Fibroblast of lung (primary cell): ENCODE measurements at regions not wholly inside any gene's neighbourhood (a gene's known extent, or its start where the extent isn't known, plus 50 kb on each side); places are given as distances from the start of the nearest gene placed in this dataset.

Experiments
- DNase-seq, 2 donors: peaks; one replicate each; pipeline versions ENCODE4 v3.0.0 to v3.0.0-alpha.2; 2010; ENCODE audit warnings: low read depth in 2 of 2
- H2AFZ ChIP-seq: 2 replicates; pipeline ENCODE4 v1.5.1; 2012; ENCODE audit warnings: low read length, control low read depth, inconsistent platforms
- H3K27ac ChIP-seq: 2 replicates; pipeline ENCODE4 v1.5.1; 2011; ENCODE audit warnings: low read length, control low read depth; ENCODE audit not compliant: insufficient read depth
- H3K27me3 ChIP-seq: 2 replicates; pipeline ENCODE4 v1.5.1; 2011; ENCODE audit warnings: mild to moderate bottlenecking, low read length; ENCODE audit not compliant: control insufficient read depth, insufficient read depth
- H3K36me3 ChIP-seq: 2 replicates; pipeline ENCODE4 v1.5.1; 2011; ENCODE audit warnings: low read length; ENCODE audit not compliant: control insufficient read depth, insufficient read depth
- H3K4me1 ChIP-seq: 2 replicates; pipeline ENCODE4 v1.5.1; 2011; ENCODE audit warnings: low read length; ENCODE audit not compliant: control insufficient read depth, insufficient read depth; ENCODE audit errors: extremely low read depth
- H3K4me2 ChIP-seq: 2 replicates; pipeline ENCODE4 v1.5.1; 2011; ENCODE audit warnings: low read length, control low read depth; ENCODE audit not compliant: insufficient read depth; ENCODE audit errors: extremely low read depth
- H3K4me3 ChIP-seq, 4 experiments: fragments of 200-600 bp in 1 of 4; sonication (generic) in 1 of 4; replicated peaks in 1 of 4; 2 replicates each; pipeline ENCODE4 v1.5.1; 2011 to 2016; ENCODE audit warnings: low read length in 4 of 4, low read depth in 3 of 4, mild to moderate bottlenecking in 3 of 4, control low read depth in 2 of 4, inconsistent platforms in 1 of 4, mixed read lengths in 1 of 4; ENCODE audit not compliant: insufficient read depth in 1 of 4; ENCODE audit errors: control extremely low read depth in 1 of 4
- H3K79me2 ChIP-seq: 2 replicates; pipeline ENCODE4 v1.5.1; 2012; ENCODE audit warnings: mild to moderate bottlenecking, low read length, inconsistent platforms; ENCODE audit not compliant: control insufficient read depth, insufficient read depth
- H3K9ac ChIP-seq: 2 replicates; pipeline ENCODE4 v1.5.1; 2011; ENCODE audit warnings: mild to moderate bottlenecking, low read length, control low read depth; ENCODE audit not compliant: insufficient read depth
- H3K9me3 ChIP-seq: 2 replicates; pipeline ENCODE4 v1.5.1; 2012; ENCODE audit warnings: low read depth, low read length; ENCODE audit not compliant: control insufficient read depth, insufficient read depth
- H4K20me1 ChIP-seq: 2 replicates; pipeline ENCODE4 v1.5.1; 2011; ENCODE audit warnings: low read length; ENCODE audit not compliant: control insufficient read depth, insufficient read depth; ENCODE audit errors: extremely low read depth
- TF ChIP-seq, protein P1 (sequence below), 2 donors: IDR thresholded peaks in 1 of 2; conservative IDR thresholded peaks in 1 of 2; 1 replicate in 1 of 2; 2 replicates in 1 of 2; pipeline ENCODE4 v1.5.1; 2011 to 2012; ENCODE audit warnings: low read length in 2 of 2, control low read depth in 1 of 2, inconsistent platforms in 1 of 2, low read depth in 1 of 2, mild to moderate bottlenecking in 1 of 2

DNA sequence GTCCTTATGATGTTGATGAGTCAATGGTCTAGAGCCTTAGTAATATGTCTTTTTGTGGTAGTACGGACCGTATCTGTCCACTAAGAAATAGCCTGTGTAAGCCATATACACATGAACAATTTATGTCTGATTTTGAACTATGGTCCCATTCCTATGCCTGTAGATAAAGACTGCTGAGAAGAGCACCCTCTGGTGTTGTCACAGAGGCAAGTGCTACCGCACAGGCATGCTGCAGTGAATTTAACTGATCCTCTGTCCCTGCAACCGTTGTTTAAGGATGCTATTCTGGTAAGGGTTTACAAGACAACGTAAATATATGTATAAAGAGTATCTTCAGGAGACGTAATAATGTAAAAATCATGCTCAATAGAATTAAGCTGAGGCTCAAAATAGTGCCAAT lies 170.7 kb downstream of the UBE3A start:
- no peak overlapping the region for H3K4me2 ChIP-seq
- DNase-seq = no peak
- TF ChIP-seq, protein P1, sequence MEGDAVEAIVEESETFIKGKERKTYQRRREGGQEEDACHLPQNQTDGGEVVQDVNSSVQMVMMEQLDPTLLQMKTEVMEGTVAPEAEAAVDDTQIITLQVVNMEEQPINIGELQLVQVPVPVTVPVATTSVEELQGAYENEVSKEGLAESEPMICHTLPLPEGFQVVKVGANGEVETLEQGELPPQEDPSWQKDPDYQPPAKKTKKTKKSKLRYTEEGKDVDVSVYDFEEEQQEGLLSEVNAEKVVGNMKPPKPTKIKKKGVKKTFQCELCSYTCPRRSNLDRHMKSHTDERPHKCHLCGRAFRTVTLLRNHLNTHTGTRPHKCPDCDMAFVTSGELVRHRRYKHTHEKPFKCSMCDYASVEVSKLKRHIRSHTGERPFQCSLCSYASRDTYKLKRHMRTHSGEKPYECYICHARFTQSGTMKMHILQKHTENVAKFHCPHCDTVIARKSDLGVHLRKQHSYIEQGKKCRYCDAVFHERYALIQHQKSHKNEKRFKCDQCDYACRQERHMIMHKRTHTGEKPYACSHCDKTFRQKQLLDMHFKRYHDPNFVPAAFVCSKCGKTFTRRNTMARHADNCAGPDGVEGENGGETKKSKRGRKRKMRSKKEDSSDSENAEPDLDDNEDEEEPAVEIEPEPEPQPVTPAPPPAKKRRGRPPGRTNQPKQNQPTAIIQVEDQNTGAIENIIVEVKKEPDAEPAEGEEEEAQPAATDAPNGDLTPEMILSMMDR (conservative IDR thresholded peaks at IDR 0.05 in 1 of 2, IDR thresholded peaks at IDR 0.05 in 1 of 2; ENCODE audit: low read depth in 1 of 2, low read length in 2 of 2) = no peak
- no peaks in the 10 kb centered on the region for H3K27me3 ChIP-seq
- H4K20me1 ChIP-seq = no peaks in the 10 kb centered on the region
- no peak overlapping the region for H2AFZ ChIP-seq
- H3K36me3 ChIP-seq = no peaks in the 10 kb centered on the region
- no peaks in the 10 kb centered on the region for H3K4me1 ChIP-seq
- H3K4me3 ChIP-seq = no peak overlapping the region
- no peaks in the 10 kb centered on the region for H3K9me3 ChIP-seq
- H3K79me2 ChIP-seq = no peaks in the 10 kb centered on the region
- H3K9ac ChIP-seq = no peak overlapping the region
- no peak overlapping the region for H3K27ac ChIP-seq
